ENCODE measurements at regions not wholly inside any gene's neighbourhood (a gene's known extent, or its start where the extent isn't known, plus 50 kb on each side); places are given as distances from the start of the nearest gene placed in this dataset.

- no peaks in the 10 kb centered on the region for H3K9me3 ChIP-seq
- intact Hi-C loops (cut with DNase I): no loop called here
- no peak overlapping the region for H3K27ac ChIP-seq
- DNase-seq (ENCODE audit: extremely low spot score in 2 of 2): no peak
- no peak overlapping the region for H3K4me3 ChIP-seq
- no peaks in the 10 kb centered on the region for H3K4me1 ChIP-seq
- TF ChIP-seq CTCF (IDR thresholded peaks at IDR 0.05) (no peak), POLR2A (IDR thresholded peaks at IDR 0.05) (no peak), POLR2AphosphoS5 (IDR thresholded peaks at IDR 0.05; ENCODE audit: insufficient read depth in 1 of 2, low read depth in 1 of 2) (no peak)
- no peaks in the 10 kb centered on the region for H3K27me3 ChIP-seq
- H3K36me3 ChIP-seq: no peaks in the 10 kb centered on the region
These were observed 362.3 kb downstream of the SLC4A3 start for GRCh38 chr2:219989744-219990143.

GRCh38 chr2:219991116-219991515 lies 363.7 kb downstream of the SLC4A3 start:
- Histone ChIP-seq H3K36me3 (no peaks in the 10 kb centered on the region), H3K9me3 (no peaks in the 10 kb centered on the region), H3K4me3 (no peak overlapping the region), H3K27ac (no peak overlapping the region), H3K4me1 (no peaks in the 10 kb centered on the region), H3K27me3 (no peaks in the 10 kb centered on the region)
- TF ChIP-seq POLR2A (IDR thresholded peaks at IDR 0.05): no peak
- TF ChIP-seq CTCF (IDR thresholded peaks at IDR 0.05): no peak
- no peak for TF ChIP-seq POLR2AphosphoS5 (IDR thresholded peaks at IDR 0.05; ENCODE audit: insufficient read depth in 1 of 2, low read depth in 1 of 2)
- intact Hi-C loops (cut with DNase I): no loop called here
- no peak for DNase-seq (ENCODE audit: extremely low spot score in 2 of 2)

GRCh38 chr2:219995399-219995798 lies 368.0 kb downstream of the SLC4A3 start:
- TF ChIP-seq POLR2AphosphoS5 (IDR thresholded peaks at IDR 0.05; ENCODE audit: insufficient read depth in 1 of 2, low read depth in 1 of 2): no peak
- TF ChIP-seq POLR2A (IDR thresholded peaks at IDR 0.05): no peak
- TF ChIP-seq CTCF (IDR thresholded peaks at IDR 0.05): no peak
- Histone ChIP-seq H3K4me1 (no peaks in the 10 kb centered on the region), H3K36me3 (no peaks in the 10 kb centered on the region), H3K4me3 (no peak overlapping the region), H3K27me3 (no peaks in the 10 kb centered on the region), H3K27ac (no peak overlapping the region), H3K9me3 (no peaks in the 10 kb centered on the region)
- intact Hi-C loops (cut with DNase I): no loop called here
- no peak for DNase-seq (ENCODE audit: extremely low spot score in 2 of 2)

GRCh38 chr2:219995991-219996765 lies 368.7 kb downstream of the SLC4A3 start:
- no peak overlapping the region for H3K27ac ChIP-seq
- intact Hi-C loops (cut with DNase I): no loop called here
- H3K27me3 ChIP-seq: no peaks in the 10 kb centered on the region
- H3K9me3 ChIP-seq: no peaks in the 10 kb centered on the region
- no peak overlapping the region for H3K4me3 ChIP-seq
- no peak for DNase-seq (ENCODE audit: extremely low spot score in 2 of 2)
- TF ChIP-seq POLR2AphosphoS5 (IDR thresholded peaks at IDR 0.05; ENCODE audit: insufficient read depth in 1 of 2, low read depth in 1 of 2) (no peak), POLR2A (IDR thresholded peaks at IDR 0.05) (no peak), CTCF (IDR thresholded peaks at IDR 0.05) (no peak)
- no peaks in the 10 kb centered on the region for H3K36me3 ChIP-seq
- H3K4me1 ChIP-seq: no peaks in the 10 kb centered on the region

GRCh38 chr2:219997341-219997851 lies 370.0 kb downstream of the SLC4A3 start:
- H3K4me3 ChIP-seq: no peak overlapping the region
- DNase-seq (ENCODE audit: extremely low spot score in 2 of 2): no peak
- intact Hi-C loops (cut with DNase I): no loop called here

More at GRCh38 chr2:219997341-219997851, 370.0 kb downstream of the SLC4A3 start:
- Histone ChIP-seq H3K4me1 (no peaks in the 10 kb centered on the region), H3K9me3 (no peaks in the 10 kb centered on the region), H3K27me3 (no peaks in the 10 kb centered on the region), H3K36me3 (no peaks in the 10 kb centered on the region), H3K27ac (no peak overlapping the region)
- TF ChIP-seq POLR2A (IDR thresholded peaks at IDR 0.05): no peak
- no peak for TF ChIP-seq POLR2AphosphoS5 (IDR thresholded peaks at IDR 0.05; ENCODE audit: insufficient read depth in 1 of 2, low read depth in 1 of 2)
- no peak for TF ChIP-seq CTCF (IDR thresholded peaks at IDR 0.05)
